Stimulated activated naive CD8-positive, alpha-beta T cell treated with anti-CD3 and anti-CD28 coated beads, Interleukin-15, Interleukin-2, amounts not matched to agents 100 U/mL and 50 U/mL, for 24 hours (primary cell): ENCODE measurements at regions not wholly inside any gene's neighbourhood (a gene's known extent, or its start where the extent isn't known, plus 50 kb on each side); places are given as distances from the start of the nearest gene placed in this dataset.

Experiments used
- ATAC-seq: fragments of 150-1000 bp; cut with Tn5 transposase; one replicate; pipeline ENCODE4 v1.10.0; 2021
- DNase-seq: peaks from one replicate; pipeline ENCODE4 v3.0.0; 2021

GRCh38 chr15:62841891-62842559, 200.5 kb upstream of the TPM1 start:
- ATAC-seq (no peak), DNase-seq (no peak)

- DNase-seq (no peak), ATAC-seq (no peak)
Measured at GRCh38 chr15:62843311-62843710, 199.2 kb upstream of the TPM1 start.

GRCh38 chr15:62844564-62845240, 197.8 kb upstream of the TPM1 start:
- DNase-seq (no peak), ATAC-seq (no peak)

- DNase-seq (no peak), ATAC-seq (no peak)
Measured at GRCh38 chr15:62845241-62846126, 197.1 kb upstream of the TPM1 start.

GRCh38 chr15:62846131-62846804, 196.3 kb upstream of the TPM1 start:
- ATAC-seq (no peak), DNase-seq (no peak)

GRCh38 chr15:62846805-62847495, 195.6 kb upstream of the TPM1 start:
- DNase-seq (no peak), ATAC-seq (no peak)

GRCh38 chr15:62847900-62848489, 194.6 kb upstream of the TPM1 start:
- DNase-seq = peak; percentile 68
- ATAC-seq = peak; percentile 37

GRCh38 chr15:62848632-62849050, 193.9 kb upstream of the TPM1 start:
- no peak for DNase-seq

GRCh38 chr15:62849316-62850106, 193.0 kb upstream of the TPM1 start:
- DNase-seq = no peak

More at GRCh38 chr15:62848632-62849050, 193.9 kb upstream of the TPM1 start:
- no peak for ATAC-seq

GRCh38 chr15:62850318-62850717, 192.2 kb upstream of the TPM1 start:
- ATAC-seq (no peak), DNase-seq (no peak)

More at GRCh38 chr15:62849316-62850106, 193.0 kb upstream of the TPM1 start:
- no peak for ATAC-seq

GRCh38 chr15:62850791-62851291, 191.7 kb upstream of the TPM1 start:
- ATAC-seq (no peak), DNase-seq (no peak)

GRCh38 chr15:62853114-62853840, 189.3 kb upstream of the TPM1 start:
- ATAC-seq (no peak), DNase-seq (no peak)

- DNase-seq = no peak
- no peak for ATAC-seq
Measured at GRCh38 chr15:62853841-62854225, 188.7 kb upstream of the TPM1 start.

- DNase-seq (no peak), ATAC-seq (no peak)
Measured at GRCh38 chr15:62854420-62855084, 188.0 kb upstream of the TPM1 start.

- no peak for ATAC-seq
Measured at GRCh38 chr15:62855085-62855476, 187.5 kb upstream of the TPM1 start.

GRCh38 chr15:62856466-62857246, 185.9 kb upstream of the TPM1 start:
- DNase-seq = no peak
- peak; percentile 19 for ATAC-seq

More at GRCh38 chr15:62855085-62855476, 187.5 kb upstream of the TPM1 start:
- no peak for DNase-seq

GRCh38 chr15:62857411-62857853, 185.1 kb upstream of the TPM1 start:
- ATAC-seq = peak; percentile 59
- DNase-seq = peak; percentile 9

GRCh38 chr15:62858343-62858742, 184.2 kb upstream of the TPM1 start:
- no peak for DNase-seq
- no peak for ATAC-seq
